ENCODE measurements at regions not wholly inside any gene's neighbourhood (a gene's known extent, or its start where the extent isn't known, plus 50 kb on each side); places are given as distances from the start of the nearest gene placed in this dataset.

- no peak for DNase-seq
- Mint-ChIP-seq H3K27ac (no peak overlapping the region), H3K4me1 (ENCODE audit: low read depth) (no peaks in the 10 kb centered on the region), H3K27me3 (ENCODE audit: insufficient read depth) (no peaks in the 10 kb centered on the region), H3K4me3 (no peak overlapping the region), H3K36me3 (ENCODE audit: low read depth) (peaks cover 5% of the 10 kb centered on the region; the same call in 1 of the 2 replicates), H3K9me3 (peaks cover 44% of the 10 kb centered on the region)
- TF ChIP-seq CTCF (IDR thresholded peaks at IDR 0.05), result no peak
These were observed 671.9 kb upstream of the EEF2KMT start for GRCh38 chr16:5769513-5769912.

GRCh38 chr16:5768445-5768844 lies 670.9 kb upstream of the EEF2KMT start:
- Mint-ChIP-seq H3K4me3 (no peak overlapping the region), H3K4me1 (ENCODE audit: low read depth) (no peaks in the 10 kb centered on the region), H3K27me3 (ENCODE audit: insufficient read depth) (no peaks in the 10 kb centered on the region), H3K9me3 (peaks cover 42% of the 10 kb centered on the region), H3K36me3 (ENCODE audit: low read depth) (peaks cover 5% of the 10 kb centered on the region; the same call in 1 of the 2 replicates), H3K27ac (no peak overlapping the region)
- TF ChIP-seq CTCF (IDR thresholded peaks at IDR 0.05), result no peak
- no peak for DNase-seq

- no peak for DNase-seq
- Mint-ChIP-seq H3K4me1 (ENCODE audit: low read depth) (no peaks in the 10 kb centered on the region), H3K27ac (no peak overlapping the region), H3K36me3 (ENCODE audit: low read depth) (no peaks in the 10 kb centered on the region; the same call in 1 of the 2 replicates), H3K4me3 (no peak overlapping the region), H3K9me3 (peaks cover 61% of the 10 kb centered on the region), H3K27me3 (ENCODE audit: insufficient read depth) (no peaks in the 10 kb centered on the region)
- TF ChIP-seq CTCF (IDR thresholded peaks at IDR 0.05), result no peak
These were observed 665.6 kb upstream of the EEF2KMT start for GRCh38 chr16:5763176-5763575.

GRCh38 chr16:5762362-5762761 lies 664.8 kb upstream of the EEF2KMT start:
- no peak for TF ChIP-seq CTCF (IDR thresholded peaks at IDR 0.05)

GRCh38 chr16:5761592-5761991 lies 664.0 kb upstream of the EEF2KMT start:
- TF ChIP-seq CTCF (IDR thresholded peaks at IDR 0.05), result no peak
- DNase-seq, result no peak
- no peak overlapping the region for H3K4me3 Mint-ChIP-seq
- no peaks in the 10 kb centered on the region for H3K27me3 Mint-ChIP-seq (ENCODE audit: insufficient read depth)
- no peak overlapping the region for H3K27ac Mint-ChIP-seq
- H3K36me3 Mint-ChIP-seq (ENCODE audit: low read depth), result peaks cover 4% of the 10 kb centered on the region; the same call in 1 of the 2 replicates
- H3K4me1 Mint-ChIP-seq (ENCODE audit: low read depth), result no peaks in the 10 kb centered on the region
- H3K9me3 Mint-ChIP-seq, result peaks cover 75% of the 10 kb centered on the region

More at GRCh38 chr16:5762362-5762761, 664.8 kb upstream of the EEF2KMT start:
- H3K27ac Mint-ChIP-seq, result no peak overlapping the region
- no peaks in the 10 kb centered on the region for H3K27me3 Mint-ChIP-seq (ENCODE audit: insufficient read depth)
- H3K36me3 Mint-ChIP-seq (ENCODE audit: low read depth), result no peaks in the 10 kb centered on the region; the same call in 1 of the 2 replicates
- H3K4me3 Mint-ChIP-seq, result no peak overlapping the region
- H3K9me3 Mint-ChIP-seq, result peaks cover 67% of the 10 kb centered on the region
- no peak for DNase-seq
- H3K4me1 Mint-ChIP-seq (ENCODE audit: low read depth), result no peaks in the 10 kb centered on the region

GRCh38 chr16:5758281-5758680 lies 660.7 kb upstream of the EEF2KMT start:
- DNase-seq, result no peak
- Mint-ChIP-seq H3K36me3 (ENCODE audit: low read depth) (peaks cover 4% of the 10 kb centered on the region; the same call in 1 of the 2 replicates), H3K27ac (no peak overlapping the region), H3K27me3 (ENCODE audit: insufficient read depth) (no peaks in the 10 kb centered on the region), H3K4me1 (ENCODE audit: low read depth) (no peaks in the 10 kb centered on the region), H3K4me3 (no peak overlapping the region), H3K9me3 (peaks cover 66% of the 10 kb centered on the region)
- TF ChIP-seq CTCF (IDR thresholded peaks at IDR 0.05), result no peak
